H9 (cell line): ENCODE measurements at regions not wholly inside any gene's neighbourhood (a gene's known extent, or its start where the extent isn't known, plus 50 kb on each side); places are given as distances from the start of the nearest gene placed in this dataset.

ENCODE experiments used
- DNase-seq: peaks from one replicate; pipeline ENCODE4 v3.0.0-alpha.2; 2017
- H2AFZ ChIP-seq: one replicate; pipeline ENCODE4 v1.6.1; 2013; ENCODE audit warnings: mild to moderate bottlenecking, low read length, control low read depth, moderate library complexity
- H2AK5ac ChIP-seq: 2 replicates; pipeline ENCODE4 v1.6.1; 2013; ENCODE audit warnings: low read length, control low read depth, mixed read lengths; ENCODE audit not compliant: insufficient read length
- H2BK120ac ChIP-seq: one replicate; pipeline ENCODE4 v1.6.1; 2013; ENCODE audit warnings: low read depth, mild to moderate bottlenecking, low read length, control low read depth, inconsistent platforms; ENCODE audit not compliant: poor library complexity, severe bottlenecking
- H2BK12ac ChIP-seq: 2 replicates; pipeline ENCODE4 v1.6.1; 2013; ENCODE audit warnings: low read length, control low read depth, mixed read lengths, low read depth; ENCODE audit not compliant: insufficient read length
- H2BK15ac ChIP-seq: 2 replicates; pipeline ENCODE4 v1.6.1; 2013; ENCODE audit warnings: low read depth, low read length, control low read depth
- H2BK20ac ChIP-seq: one replicate; pipeline ENCODE4 v1.6.1; 2013; ENCODE audit warnings: low read depth, mild to moderate bottlenecking, low read length, control low read depth, inconsistent platforms; ENCODE audit not compliant: poor library complexity, severe bottlenecking
- H2BK5ac ChIP-seq: 2 replicates; pipeline ENCODE4 v1.6.1; 2013; ENCODE audit warnings: low read length, control low read depth, mixed read lengths; ENCODE audit not compliant: insufficient read length
- H3K14ac ChIP-seq: 2 replicates; pipeline ENCODE4 v1.6.1; 2013; ENCODE audit warnings: low read length, control low read depth; ENCODE audit not compliant: insufficient read depth
- H3K18ac ChIP-seq: 2 replicates; pipeline ENCODE4 v1.6.1; 2013; ENCODE audit warnings: low read depth, mild to moderate bottlenecking, mixed read lengths, low read length, control low read depth; ENCODE audit not compliant: insufficient read length
- H3K23ac ChIP-seq: 2 replicates; pipeline ENCODE4 v1.6.1; 2013; ENCODE audit warnings: low read length, control low read depth, mixed read lengths, low read depth; ENCODE audit not compliant: insufficient read length
- H3K23me2 ChIP-seq: 2 replicates; pipeline ENCODE4 v1.6.1; 2013; ENCODE audit warnings: low read depth, mild to moderate bottlenecking, mixed read lengths, low read length, control low read depth; ENCODE audit not compliant: insufficient read length, poor library complexity, severe bottlenecking
- H3K27ac ChIP-seq: 2 replicates; pipeline ENCODE4 v1.5.1; 2013; ENCODE audit warnings: low read length, control low read depth, mixed read lengths, low read depth; ENCODE audit not compliant: insufficient read length
- H3K27me3 ChIP-seq: 2 replicates; pipeline ENCODE4 v1.6.1; 2013; ENCODE audit warnings: low read length, control low read depth, inconsistent platforms; ENCODE audit not compliant: insufficient read depth
- H3K4ac ChIP-seq: 2 replicates; pipeline ENCODE4 v1.6.1; 2013; ENCODE audit warnings: low read depth, mild to moderate bottlenecking, control low read depth, inconsistent platforms, low read length, moderate library complexity
- H3K4me1 ChIP-seq: 2 replicates; pipeline ENCODE4 v1.6.1; 2013; ENCODE audit warnings: low read length, control low read depth, inconsistent platforms; ENCODE audit not compliant: insufficient read depth
- H3K4me2 ChIP-seq: 2 replicates; pipeline ENCODE4 v1.6.1; 2013; ENCODE audit warnings: low read length, control low read depth, mixed read lengths; ENCODE audit not compliant: insufficient read length, insufficient read depth
- H3K56ac ChIP-seq: 2 replicates; pipeline ENCODE4 v1.6.1; 2013; ENCODE audit warnings: low read depth, mild to moderate bottlenecking, mixed read lengths, low read length, control low read depth; ENCODE audit not compliant: insufficient read length
- H3K79me1 ChIP-seq: 2 replicates; pipeline ENCODE4 v1.6.1; 2013; ENCODE audit warnings: low read depth, mild to moderate bottlenecking, moderate library complexity, low read length, control low read depth, inconsistent platforms; ENCODE audit not compliant: insufficient read depth, poor library complexity, severe bottlenecking
- H3K79me2 ChIP-seq: 2 replicates; pipeline ENCODE4 v1.6.1; 2013; ENCODE audit warnings: low read length, control low read depth, inconsistent platforms; ENCODE audit not compliant: insufficient read depth
- H3K9ac ChIP-seq: 2 replicates; pipeline ENCODE4 v1.6.1; 2013; ENCODE audit warnings: low read length, control low read depth, mixed read lengths; ENCODE audit not compliant: insufficient read length; ENCODE audit errors: extremely low read depth
- H3K9me3 ChIP-seq: one replicate; pipeline ENCODE4 v1.6.1; 2013; ENCODE audit warnings: low read depth, low read length, inconsistent platforms; ENCODE audit not compliant: control insufficient read depth
- H3T11ph ChIP-seq: one replicate; pipeline ENCODE4 v1.6.1; 2013; ENCODE audit warnings: mild to moderate bottlenecking, low read length, control low read depth, inconsistent platforms
- H4K20me1 ChIP-seq: one replicate; pipeline ENCODE4 v1.6.1; 2013; ENCODE audit not compliant: control insufficient read depth, insufficient read length, insufficient read depth
- H4K5ac ChIP-seq: 2 replicates; pipeline ENCODE4 v1.6.1; 2013; ENCODE audit warnings: low read depth, mild to moderate bottlenecking, mixed read lengths, low read length, control low read depth; ENCODE audit not compliant: insufficient read length
- H4K8ac ChIP-seq: replicated peaks from 2 replicates; pipeline ENCODE4 v1.6.1; 2013; ENCODE audit warnings: low read length, control low read depth, mixed read lengths, low read depth; ENCODE audit not compliant: insufficient read length
- H4K91ac ChIP-seq: 2 replicates; pipeline ENCODE4 v1.6.1; 2013; ENCODE audit warnings: low read depth, mild to moderate bottlenecking, moderate library complexity, mixed read lengths, low read length, control low read depth; ENCODE audit not compliant: insufficient read length
- H3K27ac Mint-ChIP-seq, 3 experiments: 2 replicates in 2 of 3; 3 replicates in 1 of 3; pipeline ENCODE4 v1.8.0; 2020 to 2021; ENCODE audit warnings: mixed read lengths in 3 of 3, mild to moderate bottlenecking in 1 of 3, moderate library complexity in 1 of 3
- H3K27me3 Mint-ChIP-seq: 2 replicates; pipeline ENCODE4 v1.8.0; 2021; ENCODE audit warnings: low read depth, mild to moderate bottlenecking, moderate library complexity, mixed read lengths
- H3K36me3 Mint-ChIP-seq, 3 experiments: 2 replicates in 2 of 3; 3 replicates in 1 of 3; pipeline ENCODE4 v1.8.0; 2020 to 2021; ENCODE audit warnings: low read depth in 3 of 3, mixed read lengths in 3 of 3; ENCODE audit not compliant: insufficient read depth in 1 of 3
- H3K4me1 Mint-ChIP-seq, 2 experiments: 2 replicates each; pipeline ENCODE4 v1.8.0; 2020; ENCODE audit warnings: mixed read lengths in 2 of 2
- H3K4me3 Mint-ChIP-seq, 2 experiments: 2 replicates in 1 of 2; 3 replicates in 1 of 2; pipeline ENCODE4 v1.8.0; 2020 to 2021; ENCODE audit warnings: mild to moderate bottlenecking in 2 of 2, mixed read lengths in 2 of 2, moderate library complexity in 1 of 2
- H3K9me3 Mint-ChIP-seq, 2 experiments: 2 replicates in 1 of 2; 3 replicates in 1 of 2; pipeline ENCODE4 v1.8.0; 2020; ENCODE audit warnings: mild to moderate bottlenecking in 2 of 2, mixed read lengths in 2 of 2, moderate library complexity in 1 of 2
- WGBS: extraction: QIAGEN DNeasy Blood & Tissue Kit; methylation state at CpG from one replicate; pipeline ENCODE4 v1.1.7; 2013; ENCODE audit warnings: missing lambda C conversion rate, low lambda C conversion rate, mixed read lengths; ENCODE audit not compliant: insufficient read length; ENCODE audit errors: extremely low coverage; 5-methylcytosine and 5-hydroxymethylcytosine counted together
- TF ChIP-seq, protein P1 (sequence below): fragments of 200-600 bp; sonication (generic); conservative IDR thresholded peaks from 3 replicates; pipeline ENCODE4 v1.8.0; 2021; ENCODE audit warnings: antibody characterized with exemption, mild to moderate bottlenecking

DNA sequence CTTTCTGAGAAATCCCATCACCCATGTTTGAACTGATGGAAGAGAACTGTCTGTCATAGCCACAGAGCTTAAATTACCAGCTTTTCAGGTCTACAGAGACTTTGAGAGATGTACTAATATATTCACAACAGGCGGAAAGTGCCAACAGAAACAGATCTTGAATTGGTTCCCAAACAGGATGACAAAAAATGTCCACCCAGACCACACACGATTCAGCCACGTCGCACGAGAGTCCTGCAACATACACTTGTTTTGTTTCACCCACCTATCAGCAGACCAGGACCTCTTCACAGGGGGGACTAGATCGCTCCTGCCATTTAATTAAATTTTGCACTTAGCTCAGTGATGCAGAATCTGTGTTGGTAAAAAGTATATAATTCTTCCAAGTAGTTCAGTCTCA lies 187.1 kb upstream of the CEP162 start:
- no CpG with 5 or more reads among the region's 6 CpGs for WGBS
- Histone ChIP-seq H3K23ac (no peak overlapping the region), H4K8ac (no peak overlapping the region)

More for the DNA sequence above, 187.1 kb upstream of the CEP162 start:
- no peaks in the 10 kb centered on the region for H3K79me2 ChIP-seq
- Mint-ChIP-seq H3K36me3 (no peaks in the 10 kb centered on the region), H3K4me3 (no peak overlapping the region), H3K27ac (no peak overlapping the region), H3K27me3 (peaks cover 2% of the 10 kb centered on the region; the same call in 1 of the 2 replicates), H3K4me1 (peaks cover 3% of the 10 kb centered on the region in 2 experiments; a peak in 3 of 4 replicates), H3K9me3 (no peaks in the 10 kb centered on the region)
- H2BK5ac ChIP-seq = no peak overlapping the region
- no peaks in the 10 kb centered on the region for H4K20me1 ChIP-seq
- H3K27ac ChIP-seq = no peak overlapping the region
- H3K9me3 ChIP-seq = no peaks in the 10 kb centered on the region
- H3K27me3 ChIP-seq = no peaks in the 10 kb centered on the region
- H4K5ac ChIP-seq = no peak overlapping the region
- no peak overlapping the region for H3K56ac ChIP-seq
- no peak overlapping the region for H3K14ac ChIP-seq
- no peak overlapping the region for H3K4me2 ChIP-seq
- no peak for DNase-seq
- TF ChIP-seq, protein P1, sequence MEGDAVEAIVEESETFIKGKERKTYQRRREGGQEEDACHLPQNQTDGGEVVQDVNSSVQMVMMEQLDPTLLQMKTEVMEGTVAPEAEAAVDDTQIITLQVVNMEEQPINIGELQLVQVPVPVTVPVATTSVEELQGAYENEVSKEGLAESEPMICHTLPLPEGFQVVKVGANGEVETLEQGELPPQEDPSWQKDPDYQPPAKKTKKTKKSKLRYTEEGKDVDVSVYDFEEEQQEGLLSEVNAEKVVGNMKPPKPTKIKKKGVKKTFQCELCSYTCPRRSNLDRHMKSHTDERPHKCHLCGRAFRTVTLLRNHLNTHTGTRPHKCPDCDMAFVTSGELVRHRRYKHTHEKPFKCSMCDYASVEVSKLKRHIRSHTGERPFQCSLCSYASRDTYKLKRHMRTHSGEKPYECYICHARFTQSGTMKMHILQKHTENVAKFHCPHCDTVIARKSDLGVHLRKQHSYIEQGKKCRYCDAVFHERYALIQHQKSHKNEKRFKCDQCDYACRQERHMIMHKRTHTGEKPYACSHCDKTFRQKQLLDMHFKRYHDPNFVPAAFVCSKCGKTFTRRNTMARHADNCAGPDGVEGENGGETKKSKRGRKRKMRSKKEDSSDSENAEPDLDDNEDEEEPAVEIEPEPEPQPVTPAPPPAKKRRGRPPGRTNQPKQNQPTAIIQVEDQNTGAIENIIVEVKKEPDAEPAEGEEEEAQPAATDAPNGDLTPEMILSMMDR = no peak
- H3K4me1 ChIP-seq = no peaks in the 10 kb centered on the region
- no peaks in the 10 kb centered on the region for H3K79me1 ChIP-seq
- H3K18ac ChIP-seq = no peak overlapping the region
- H2BK120ac ChIP-seq = no peak overlapping the region
- H2BK12ac ChIP-seq = no peak overlapping the region
- no peak overlapping the region for H2BK15ac ChIP-seq
- H3T11ph ChIP-seq = no peak overlapping the region
- no peak overlapping the region for H3K4ac ChIP-seq
- no peak overlapping the region for H3K9ac ChIP-seq
- no peak overlapping the region for H2BK20ac ChIP-seq
- H2AFZ ChIP-seq = no peak overlapping the region
- no peaks in the 10 kb centered on the region for H3K23me2 ChIP-seq
- H4K91ac ChIP-seq = no peak overlapping the region
- H2AK5ac ChIP-seq = no peak overlapping the region
